WI38 (cell line): ENCODE measurements at regions not wholly inside any gene's neighbourhood (a gene's known extent, or its start where the extent isn't known, plus 50 kb on each side); places are given as distances from the start of the nearest gene placed in this dataset.

Experiments
- H3K4me3 ChIP-seq: 2 replicates; pipeline ENCODE4 v1.5.1; 2011; ENCODE audit warnings: low read depth, mild to moderate bottlenecking, control low read depth, low read length
- CTCF ChIP-seq: IDR thresholded peaks from 2 replicates; pipeline ENCODE4 v1.5.1; 2012; ENCODE audit warnings: low read depth, mild to moderate bottlenecking, control low read depth, low read length

GRCh38 chr21:23977971-23978370, 1629.3 kb downstream of the MRPL39 start:
- no peak for TF ChIP-seq CTCF
- H3K4me3 ChIP-seq = no peak overlapping the region

GRCh38 chr21:23968722-23969647, 1638.3 kb downstream of the MRPL39 start:
- H3K4me3 ChIP-seq = no peak overlapping the region
- TF ChIP-seq CTCF = no peak

GRCh38 chr21:23968008-23968407, 1639.3 kb downstream of the MRPL39 start:
- H3K4me3 ChIP-seq = no peak overlapping the region
- no peak for TF ChIP-seq CTCF

- no peak for TF ChIP-seq CTCF
- H3K4me3 ChIP-seq = no peak overlapping the region
These were observed 1643.8 kb downstream of the MRPL39 start for GRCh38 chr21:23963454-23963853.

- no peak for TF ChIP-seq CTCF
These were observed 1646.5 kb downstream of the MRPL39 start for GRCh38 chr21:23960769-23961168.

GRCh38 chr21:23955135-23955843, 1652.0 kb downstream of the MRPL39 start:
- H3K4me3 ChIP-seq = no peak overlapping the region
- TF ChIP-seq CTCF = no peak

More at GRCh38 chr21:23960769-23961168, 1646.5 kb downstream of the MRPL39 start:
- no peak overlapping the region for H3K4me3 ChIP-seq

- H3K4me3 ChIP-seq = no peak overlapping the region
- TF ChIP-seq CTCF = no peak
These were observed 1655.0 kb downstream of the MRPL39 start for GRCh38 chr21:23952269-23952668.
